Lower leg skin (tissue), 4 donors: ENCODE measurements at regions not wholly inside any gene's neighbourhood (a gene's known extent, or its start where the extent isn't known, plus 50 kb on each side); places are given as distances from the start of the nearest gene placed in this dataset.

Experiments
- DNase-seq, 2 donors: peaks; one replicate each; pipeline ENCODE4 v3.0.0-alpha.2; 2019; ENCODE audit warnings: low spot score in 2 of 2
- H3K4me3 ChIP-seq: fragments of 200-600 bp; sonication (generic); 2 replicates; pipeline ENCODE4 v1.5.1; 2017; ENCODE audit warnings: mild to moderate bottlenecking, low read depth; ENCODE audit not compliant: poor library complexity, severe bottlenecking
- POLR2A ChIP-seq, 2 donors: fragments of 450-650 bp; IDR thresholded peaks; one replicate each; pipeline ENCODE4 v1.6.1; 2016 to 2017; ENCODE audit warnings: antibody characterized with exemption in 2 of 2, mild to moderate bottlenecking in 1 of 2, moderate library complexity in 1 of 2
- whole genome bisulfite sequencing, 2 donors: methylation state at CpG; one replicate each; pipeline ENCODE4 v1.1.5; 2018; 5-methylcytosine and 5-hydroxymethylcytosine counted together
- intact Hi-C: fragments of 100-400 bp; cut with DNase I; formaldehyde crosslinking; loops from one replicate; pipeline ENCODE4 v1.15.0; 2023; ENCODE audit warnings: low total_unique reads
- TF ChIP-seq, protein P1 (sequence below), 3 donors: fragments of 450-650 bp; IDR thresholded peaks; one replicate each; pipeline ENCODE4 v1.5.1; 2016; ENCODE audit warnings: antibody characterized with exemption in 3 of 3, mild to moderate bottlenecking in 3 of 3, moderate library complexity in 2 of 3

DNA sequence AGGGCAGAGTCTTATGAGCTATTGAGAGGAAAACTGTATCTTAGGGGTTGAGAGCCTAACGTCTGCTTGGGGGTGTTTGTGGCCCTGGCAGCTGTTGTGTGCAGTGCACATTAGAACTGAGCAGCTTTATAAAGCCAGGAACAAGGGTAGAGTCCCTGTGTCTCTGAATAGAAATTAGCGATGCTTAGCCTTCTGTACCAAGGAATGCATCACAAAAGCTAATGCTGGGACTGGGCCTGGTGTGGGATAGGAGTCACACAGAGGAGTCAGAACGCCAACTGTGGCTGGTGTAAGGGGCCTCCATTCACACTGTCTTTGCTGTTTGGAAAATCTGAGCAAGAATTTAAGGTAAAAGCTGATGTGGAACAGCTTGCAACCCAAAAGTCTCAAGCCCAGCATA, 283.2 kb downstream of the SOX11 start:
- no peak for DNase-seq
- WGBS, 2 donors: 77 to 81% methylated on average over 3 of the region's 3 CpGs
- TF ChIP-seq, protein P1, sequence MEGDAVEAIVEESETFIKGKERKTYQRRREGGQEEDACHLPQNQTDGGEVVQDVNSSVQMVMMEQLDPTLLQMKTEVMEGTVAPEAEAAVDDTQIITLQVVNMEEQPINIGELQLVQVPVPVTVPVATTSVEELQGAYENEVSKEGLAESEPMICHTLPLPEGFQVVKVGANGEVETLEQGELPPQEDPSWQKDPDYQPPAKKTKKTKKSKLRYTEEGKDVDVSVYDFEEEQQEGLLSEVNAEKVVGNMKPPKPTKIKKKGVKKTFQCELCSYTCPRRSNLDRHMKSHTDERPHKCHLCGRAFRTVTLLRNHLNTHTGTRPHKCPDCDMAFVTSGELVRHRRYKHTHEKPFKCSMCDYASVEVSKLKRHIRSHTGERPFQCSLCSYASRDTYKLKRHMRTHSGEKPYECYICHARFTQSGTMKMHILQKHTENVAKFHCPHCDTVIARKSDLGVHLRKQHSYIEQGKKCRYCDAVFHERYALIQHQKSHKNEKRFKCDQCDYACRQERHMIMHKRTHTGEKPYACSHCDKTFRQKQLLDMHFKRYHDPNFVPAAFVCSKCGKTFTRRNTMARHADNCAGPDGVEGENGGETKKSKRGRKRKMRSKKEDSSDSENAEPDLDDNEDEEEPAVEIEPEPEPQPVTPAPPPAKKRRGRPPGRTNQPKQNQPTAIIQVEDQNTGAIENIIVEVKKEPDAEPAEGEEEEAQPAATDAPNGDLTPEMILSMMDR (IDR thresholded peaks at IDR 0.05): no peak
- TF ChIP-seq POLR2A (IDR thresholded peaks at IDR 0.05): no peak
- H3K4me3 ChIP-seq: no peak overlapping the region
- intact Hi-C loops: no loop called here

DNA sequence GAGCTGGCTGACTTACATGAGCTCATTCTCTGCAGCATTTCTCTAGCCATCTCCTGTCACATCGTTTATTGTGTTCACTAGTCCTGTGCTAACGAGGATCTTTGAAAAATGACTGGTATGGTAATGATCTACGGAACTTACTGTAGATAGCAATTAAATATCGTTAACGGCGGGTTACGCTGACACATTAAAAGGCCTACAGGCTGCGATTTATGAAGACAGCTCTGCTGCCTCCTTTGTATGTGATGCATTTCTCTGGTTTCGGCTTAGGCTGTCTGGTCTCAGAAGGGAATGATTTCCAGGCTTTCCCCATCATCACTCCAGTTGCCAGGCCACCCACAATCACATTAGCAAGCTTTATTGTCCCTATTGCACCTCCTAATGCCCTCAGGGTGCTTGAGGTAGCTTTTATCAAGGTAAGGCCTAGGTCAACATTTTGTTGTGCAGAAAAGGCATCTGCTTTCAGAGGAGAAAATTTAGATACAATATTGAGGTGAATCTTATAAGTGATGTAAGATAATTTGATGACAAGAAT, 284.4 kb downstream of the SOX11 start:
- WGBS, 2 donors: 81 to 82% methylated on average over 9 of the region's 9 CpGs
- no peak overlapping the region for H3K4me3 ChIP-seq
- intact Hi-C loops: no loop called here
- TF ChIP-seq, protein P1 (IDR thresholded peaks at IDR 0.05): no peak
- TF ChIP-seq POLR2A (IDR thresholded peaks at IDR 0.05): no peak
- DNase-seq: no peak

DNA sequence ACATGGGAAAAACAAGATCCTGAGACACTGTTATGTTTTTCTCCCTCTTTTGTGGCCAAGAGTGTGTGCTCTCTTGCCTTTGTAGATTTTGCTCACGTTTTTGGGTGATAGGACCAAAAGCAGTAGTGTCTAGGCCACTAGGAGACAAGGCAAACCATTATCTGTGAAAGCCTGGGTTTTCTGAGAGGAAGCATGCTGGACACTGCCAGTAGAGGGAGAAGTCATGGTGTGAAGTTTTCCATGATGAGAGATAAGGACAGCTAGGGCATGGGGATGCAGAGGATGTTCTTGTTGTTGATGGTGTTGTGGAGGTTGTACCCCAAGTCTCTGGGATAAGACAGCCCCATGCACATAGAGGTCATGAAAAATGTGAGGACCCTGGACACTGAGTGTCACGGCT, 285.3 kb downstream of the SOX11 start:
- intact Hi-C loops: no loop called here
- no peak overlapping the region for H3K4me3 ChIP-seq
- no peak for TF ChIP-seq POLR2A (IDR thresholded peaks at IDR 0.05)
- TF ChIP-seq, protein P1 (IDR thresholded peaks at IDR 0.05): no peak
- whole genome bisulfite sequencing, 2 donors: 67 to 71% methylated on average over 2 of the region's 2 CpGs
- DNase-seq: no peak

DNA sequence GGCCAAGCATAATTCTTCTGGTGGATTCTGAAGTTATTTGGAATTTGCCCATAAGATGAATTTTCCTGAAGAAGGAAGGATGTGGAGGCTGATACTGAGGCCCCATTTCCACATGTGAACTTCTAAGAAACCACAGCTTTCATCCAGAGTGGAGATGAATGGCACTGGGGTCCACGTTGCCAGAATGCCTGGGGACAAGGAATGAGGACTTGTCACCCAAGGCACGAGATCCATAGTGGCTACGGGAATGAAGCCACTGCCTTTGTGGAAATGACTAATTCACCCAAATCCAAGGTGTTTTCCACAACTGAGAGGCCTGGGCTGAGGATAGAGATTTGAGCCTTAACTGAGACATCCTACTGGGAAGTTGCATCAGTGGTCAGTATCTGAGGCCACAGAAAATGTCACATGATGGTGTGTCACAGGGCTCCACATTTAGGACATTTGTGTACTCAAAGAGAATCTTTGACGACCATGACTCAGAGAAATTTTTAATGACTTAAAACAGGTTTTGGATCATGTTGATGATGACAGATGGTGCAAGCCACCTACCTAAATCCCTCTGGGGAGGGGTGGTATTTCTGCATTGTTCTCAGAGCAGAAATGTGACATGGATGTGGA, 286.1 kb downstream of the SOX11 start:
- DNase-seq: no peak
- TF ChIP-seq, protein P1 (IDR thresholded peaks at IDR 0.05): no peak
- TF ChIP-seq POLR2A (IDR thresholded peaks at IDR 0.05): no peak
- intact Hi-C loops: no loop called here
- WGBS, 2 donors: 73 to 82% methylated on average over 4 of the region's 4 CpGs
- H3K4me3 ChIP-seq: no peak overlapping the region

DNA sequence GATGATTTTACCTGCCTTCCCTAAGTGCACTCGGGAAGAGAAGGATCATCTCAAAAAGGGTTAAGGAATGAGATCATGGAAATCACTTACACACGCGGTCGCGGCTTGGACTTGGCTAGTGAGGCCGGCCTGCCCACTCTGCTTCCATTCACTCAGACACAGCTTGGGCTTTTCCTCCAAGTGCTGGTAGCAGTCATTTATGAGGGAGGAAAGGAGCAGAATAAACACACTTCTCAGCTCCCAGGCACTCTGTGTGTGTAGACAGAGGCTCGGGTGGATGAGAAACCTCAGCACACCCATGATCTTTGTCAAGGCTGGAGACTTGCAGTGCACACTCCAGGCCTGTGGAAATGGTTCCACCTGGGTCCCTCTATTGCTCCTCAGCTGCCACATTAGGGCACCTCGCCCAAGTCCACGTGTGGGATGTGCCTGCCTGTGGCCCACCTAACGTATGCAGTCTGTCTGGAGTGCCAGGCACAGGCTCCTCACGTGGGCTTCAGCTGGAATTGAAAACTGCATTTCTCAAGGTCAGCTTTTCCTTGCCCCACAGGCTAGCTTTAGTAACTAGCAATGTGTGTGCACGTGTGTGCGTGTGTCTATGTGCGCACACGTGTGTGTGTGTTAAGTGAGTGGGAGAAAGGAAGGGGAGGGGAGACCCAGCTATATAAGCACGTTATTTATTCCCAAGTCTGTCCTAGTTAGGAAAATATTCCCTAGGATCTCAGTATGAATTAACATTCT, 288.4 kb downstream of the SOX11 start:
- H3K4me3 ChIP-seq: no peak overlapping the region
- WGBS, 2 donors: 68 to 70% methylated on average over 16 of the region's 16 CpGs
- DNase-seq: no peak
- TF ChIP-seq, protein P1 (IDR thresholded peaks at IDR 0.05): no peak
- TF ChIP-seq POLR2A (IDR thresholded peaks at IDR 0.05): no peak
- intact Hi-C loops: no loop called here
